Right ventricle myocardium superior (tissue), 1 donor: ENCODE measurements at regions not wholly inside any gene's neighbourhood (a gene's known extent, or its start where the extent isn't known, plus 50 kb on each side); places are given as distances from the start of the nearest gene placed in this dataset.

ENCODE experiments used
- ATAC-seq: fragments of 200-7000 bp; cut with Tn5 transposase; one replicate; pipeline ENCODE4 v1.9.1; 2020; ENCODE audit warnings: mild to moderate bottlenecking; ENCODE audit not compliant: poor library complexity
- DNase-seq: peaks from one replicate; pipeline ENCODE4 v3.0.0-alpha.2; 2020
- intact Hi-C: fragments of 100-400 bp; cut with DNase I; formaldehyde crosslinking; loops from one replicate; pipeline ENCODE4 v1.11.2; 2022
- donor health status: DM: no; HTN: yes; CAD: no; lungs with severe emphysema.

- intact Hi-C loops, result no loop called here
- no peak for ATAC-seq
- DNase-seq, result no peak
Measured at GRCh38 chr4:65167719-65168118, 502.6 kb downstream of the EPHA5 start.

DNA sequence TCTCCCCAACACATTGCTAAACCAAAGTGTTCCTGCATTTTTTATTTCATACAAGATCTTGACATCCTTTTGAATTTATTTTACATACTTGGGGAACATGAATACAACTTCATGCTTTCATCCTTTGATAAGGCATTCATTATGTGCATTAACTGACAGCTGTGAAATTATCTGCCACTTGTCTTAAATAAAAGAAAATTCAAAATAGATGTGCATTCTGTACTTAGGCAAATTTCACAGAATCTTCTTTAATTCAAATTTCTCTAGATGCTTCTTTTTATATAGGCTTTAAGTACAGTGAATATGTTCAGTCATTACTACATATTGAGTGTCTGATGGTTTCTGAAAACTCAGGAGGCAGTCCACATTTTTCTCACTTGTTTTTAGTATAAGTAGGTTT lies 518.1 kb downstream of the EPHA5 start:
- DNase-seq (no peak), ATAC-seq (no peak)
- intact Hi-C loops, result no loop called here

DNA sequence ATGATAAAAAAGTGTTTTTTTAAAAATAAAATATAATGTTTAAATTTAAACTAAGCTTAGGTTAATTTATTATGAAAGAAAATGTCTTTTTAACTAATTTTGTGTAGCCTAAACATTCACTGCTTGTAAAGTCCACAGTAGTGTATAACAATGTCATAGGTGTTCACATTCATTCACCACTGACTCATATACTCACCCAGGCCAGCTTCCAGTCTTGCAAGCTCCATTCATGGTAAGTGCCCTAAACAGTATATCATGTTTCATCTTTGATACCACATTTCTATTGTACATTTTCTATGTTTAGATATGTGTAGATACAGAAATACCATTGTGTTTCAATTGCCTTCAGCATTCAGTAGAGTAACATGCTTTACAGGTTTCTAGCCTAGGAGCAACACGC lies 530.3 kb downstream of the EPHA5 start:
- intact Hi-C loops, result no loop called here
- ATAC-seq (no peak), DNase-seq (no peak)

- intact Hi-C loops, result no loop called here
- ATAC-seq, result no peak
- DNase-seq, result no peak
Measured at GRCh38 chr4:65126200-65126599, 544.1 kb downstream of the EPHA5 start.

GRCh38 chr4:65120287-65120686 lies 550.0 kb downstream of the EPHA5 start:
- intact Hi-C loops, result no loop called here
- ATAC-seq, result no peak
- DNase-seq, result no peak

GRCh38 chr4:65102419-65102818 lies 567.9 kb downstream of the EPHA5 start:
- no peak for ATAC-seq
- DNase-seq, result no peak
- intact Hi-C loops, result no loop called here

DNA sequence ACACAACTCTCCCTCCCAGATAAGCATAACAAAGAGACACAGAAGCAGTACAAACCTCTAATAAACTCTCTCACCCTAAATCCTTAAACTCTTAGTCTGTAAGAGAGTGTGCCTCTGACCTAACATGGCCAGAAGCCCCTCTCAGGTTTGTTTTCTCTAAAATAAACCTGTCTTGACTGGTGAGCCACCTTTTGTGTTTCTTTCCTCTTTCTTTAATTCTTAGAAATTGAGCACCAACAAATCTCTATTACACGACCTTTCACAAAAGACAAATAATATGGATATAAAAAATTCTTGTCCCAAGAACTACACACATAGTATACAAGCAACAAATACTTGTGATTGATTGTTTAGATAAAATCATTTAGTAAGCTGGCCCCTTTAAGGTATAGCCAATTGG lies 573.7 kb downstream of the EPHA5 start:
- intact Hi-C loops, result no loop called here
- no peak for DNase-seq
- ATAC-seq, result no peak

DNA sequence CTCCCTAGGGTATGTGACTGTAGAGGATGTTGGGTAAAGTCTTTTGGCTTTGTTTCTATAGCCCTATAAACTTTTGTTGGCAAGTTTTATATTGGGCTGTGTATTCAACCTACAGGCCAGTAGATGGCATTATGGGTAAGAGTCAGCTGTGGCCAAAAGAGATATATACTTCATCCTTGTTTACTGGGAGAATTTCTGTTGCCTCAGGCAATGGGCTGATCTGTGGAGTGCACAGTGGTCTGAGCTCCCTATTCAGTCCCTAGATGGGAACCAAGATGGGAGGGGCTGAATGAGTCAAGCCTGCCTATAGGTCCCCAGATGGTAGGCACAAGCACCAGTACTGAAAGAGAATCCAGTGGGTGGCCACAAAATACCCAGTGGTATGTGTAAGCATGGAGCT lies 580.6 kb downstream of the EPHA5 start:
- intact Hi-C loops, result no loop called here
- no peak for ATAC-seq
- DNase-seq, result no peak

DNA sequence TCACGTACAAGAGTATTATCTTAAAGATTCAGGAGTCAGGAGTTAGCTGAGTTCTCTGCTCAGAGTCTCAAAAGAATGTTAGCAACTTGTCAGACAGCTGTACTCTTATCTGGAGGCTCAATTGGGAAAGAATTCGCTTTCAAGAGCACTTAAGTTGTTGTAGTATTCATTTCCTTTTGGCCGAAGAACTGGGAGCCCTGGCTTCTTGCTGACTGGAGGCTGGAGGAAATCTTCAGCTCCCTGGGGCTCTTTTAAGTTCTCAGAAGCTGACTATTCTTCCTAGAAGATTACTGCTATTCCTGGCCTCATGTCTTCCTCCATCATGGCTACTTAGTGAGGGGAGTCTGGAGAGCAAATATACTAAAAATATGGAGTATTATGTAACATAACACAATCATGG lies 587.2 kb downstream of the EPHA5 start:
- intact Hi-C loops, result no loop called here
- ATAC-seq, result peak; percentile 73
- no peak for DNase-seq

GRCh38 chr4:65071564-65071963 lies 598.7 kb downstream of the EPHA5 start:
- DNase-seq, result no peak
- intact Hi-C loops, result no loop called here
- no peak for ATAC-seq

DNA sequence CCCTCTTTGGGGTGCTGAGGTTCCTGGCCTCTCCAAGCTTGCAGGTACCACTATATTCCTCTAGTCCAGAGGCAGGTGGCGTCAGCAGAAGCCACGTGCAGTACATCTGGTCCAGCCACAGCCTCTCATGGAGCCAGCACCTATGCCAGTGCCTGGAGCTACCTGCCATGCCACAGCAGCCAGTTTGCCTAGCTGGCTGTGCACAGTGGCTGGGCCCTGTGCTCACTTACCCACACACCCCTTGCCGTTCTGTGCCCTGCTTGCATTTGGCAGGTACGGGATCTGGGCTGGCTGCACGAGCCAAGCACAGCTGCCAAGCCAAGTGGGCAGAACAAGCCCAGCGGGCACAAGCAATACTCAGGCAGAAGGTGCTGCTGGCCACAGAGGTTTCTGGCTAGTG lies 601.1 kb downstream of the EPHA5 start:
- ATAC-seq (no peak), DNase-seq (no peak)
- intact Hi-C loops, result no loop called here

- intact Hi-C loops, result no loop called here
- DNase-seq (no peak), ATAC-seq (no peak)
Measured at GRCh38 chr4:65066106-65066505, 604.2 kb downstream of the EPHA5 start.

- no peak for ATAC-seq
- no peak for DNase-seq
- intact Hi-C loops, result no loop called here
Measured at GRCh38 chr4:65063601-65064000, 606.7 kb downstream of the EPHA5 start.

GRCh38 chr4:65050786-65051185 lies 619.5 kb downstream of the EPHA5 start:
- DNase-seq (no peak), ATAC-seq (no peak)
- intact Hi-C loops, result no loop called here

DNA sequence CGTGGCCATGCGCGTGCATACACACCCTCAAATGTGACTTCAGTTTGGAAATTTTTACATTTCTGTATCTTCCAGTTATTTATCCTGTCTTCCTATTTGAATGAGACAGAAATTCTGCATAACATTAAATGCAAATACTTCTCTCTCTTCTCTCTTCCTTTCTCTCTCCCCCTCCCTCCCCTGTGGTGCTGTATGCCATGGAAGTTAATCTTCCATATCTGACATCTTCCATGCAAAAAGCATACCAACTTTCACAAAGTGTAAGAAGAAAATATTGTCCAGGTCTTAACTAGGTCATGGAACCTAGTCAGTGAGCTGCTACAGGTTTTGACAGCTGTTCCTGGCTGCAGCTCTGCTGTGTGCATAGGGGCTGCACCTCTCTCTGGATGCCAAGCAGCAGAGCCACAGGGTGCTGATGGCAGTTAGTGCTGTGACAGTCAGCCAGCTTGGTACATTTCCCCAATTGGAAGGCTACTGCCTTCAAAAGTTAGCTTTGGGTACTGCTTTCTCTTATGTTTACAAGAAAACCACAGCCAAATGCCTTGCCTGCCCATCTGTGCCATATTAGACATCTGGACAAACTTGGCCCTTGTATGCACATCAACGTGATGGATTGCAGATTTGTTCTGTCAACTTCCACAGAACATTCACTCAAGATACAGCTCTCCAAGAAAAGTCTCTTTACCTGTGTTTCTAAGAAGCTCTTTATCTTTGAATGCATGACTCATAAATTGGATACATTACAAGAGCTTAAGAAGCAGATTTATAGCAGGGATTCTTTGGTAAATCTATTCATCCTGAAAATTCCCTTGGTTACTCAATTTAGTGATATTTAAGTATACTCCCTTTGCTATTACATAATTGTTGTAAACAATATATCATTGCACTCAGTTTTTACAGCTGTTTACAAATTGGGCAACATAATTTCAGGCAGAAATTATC lies 623.8 kb downstream of the EPHA5 start:
- ATAC-seq (no peak), DNase-seq (no peak)
- intact Hi-C loops, result no loop called here

- ATAC-seq (no peak), DNase-seq (no peak)
- intact Hi-C loops, result no loop called here
Measured at GRCh38 chr4:65033899-65034298, 624.6 kb upstream of the TECRL start.

GRCh38 chr4:65028592-65028991 lies 619.3 kb upstream of the TECRL start:
- ATAC-seq (no peak), DNase-seq (no peak)
- intact Hi-C loops, result no loop called here

DNA sequence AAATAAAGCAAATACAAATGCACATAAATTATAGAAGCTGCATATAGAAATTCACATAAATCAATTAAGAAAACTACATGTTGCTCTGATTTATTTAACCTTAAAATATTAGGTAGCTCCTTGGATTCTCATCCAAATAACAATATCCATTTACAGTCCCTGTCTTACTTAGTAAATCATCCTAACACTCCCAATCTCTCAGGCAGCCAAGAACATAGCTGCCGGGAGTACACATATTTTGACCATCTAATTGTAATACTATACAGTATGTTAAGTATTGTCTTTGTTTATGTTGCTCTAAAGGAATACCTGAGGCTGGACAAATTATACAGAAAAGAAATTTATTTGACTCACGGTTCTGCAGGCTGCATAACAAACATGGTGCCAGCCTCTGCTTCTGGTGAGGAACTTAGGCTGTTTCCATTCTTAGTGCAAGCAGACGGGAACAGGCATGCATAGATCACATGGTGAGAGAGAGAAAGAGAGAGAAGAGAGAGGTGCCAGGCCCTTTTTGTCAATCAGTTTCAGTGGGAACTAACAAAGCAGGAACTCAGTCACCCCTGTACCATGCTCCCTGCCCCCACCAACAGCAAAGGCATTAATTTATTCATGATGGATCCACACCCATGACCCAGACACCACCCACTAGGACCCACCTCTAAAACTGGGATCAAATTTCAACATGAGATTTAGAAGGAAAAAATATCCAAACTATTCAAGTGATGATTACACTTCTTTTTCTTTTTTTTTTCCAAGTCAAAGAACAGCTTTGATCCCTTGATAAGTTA lies 614.8 kb upstream of the TECRL start:
- peak; percentile 66 for ATAC-seq
- no peak for DNase-seq
- intact Hi-C loops, result no loop called here

DNA sequence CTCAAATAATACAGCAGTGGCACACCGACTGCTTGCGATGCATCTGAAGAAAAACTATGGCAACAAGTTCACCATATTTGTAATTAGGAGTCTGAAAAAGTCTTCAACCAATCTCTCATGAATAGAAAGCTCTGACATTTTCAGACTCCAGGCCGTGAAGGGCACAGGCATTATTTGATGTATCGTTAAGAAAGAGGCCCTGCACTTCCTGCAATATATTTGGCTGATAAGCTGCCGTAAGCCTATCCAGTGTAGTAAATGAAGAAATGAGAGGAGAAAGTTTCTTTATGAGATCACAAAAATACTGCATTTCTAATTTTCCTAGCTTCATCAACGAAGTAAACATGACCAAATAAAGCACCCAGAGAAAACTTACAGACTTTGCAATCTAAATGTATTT lies 613.8 kb upstream of the TECRL start:
- intact Hi-C loops, result no loop called here
- DNase-seq (no peak), ATAC-seq (no peak)

GRCh38 chr4:65021737-65022136 lies 612.5 kb upstream of the TECRL start:
- intact Hi-C loops, result no loop called here
- DNase-seq (no peak), ATAC-seq (no peak)
